ENCODE measurements at regions not wholly inside any gene's neighbourhood (a gene's known extent, or its start where the extent isn't known, plus 50 kb on each side); places are given as distances from the start of the nearest gene placed in this dataset.
"Not testable (repeated sequence)": the region's sequence is repeated elsewhere in the genome, so short reads cannot be mapped to it uniquely, and the experiment has no call there.

DNA sequence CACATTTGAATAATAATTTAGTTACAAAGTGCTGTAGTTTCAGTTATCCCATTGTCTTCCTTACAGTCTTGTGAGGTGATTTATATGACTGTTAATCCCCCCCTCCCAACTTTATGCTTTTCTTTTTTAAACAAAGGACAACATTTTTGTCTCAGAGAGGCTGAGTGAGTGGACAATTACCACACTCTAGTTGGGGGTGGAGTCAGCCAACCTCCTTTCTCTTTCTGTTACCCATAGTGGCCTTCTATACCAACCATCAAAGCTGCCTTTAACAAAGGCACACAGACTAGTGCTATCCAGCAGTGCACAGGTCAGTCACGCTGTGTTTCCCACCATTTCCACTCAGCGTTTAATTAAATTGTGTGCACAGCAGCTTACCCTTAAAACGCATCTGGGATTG is 114.3 kb upstream of the SPATA31A3 start:
- TF ChIP-seq EZH2 (IDR thresholded peaks at IDR 0.05; ENCODE audit: borderline replicate concordance, low read depth, low read length, poor library complexity, severe bottlenecking), result not testable (repeated sequence)
- TF ChIP-seq, protein P1, sequence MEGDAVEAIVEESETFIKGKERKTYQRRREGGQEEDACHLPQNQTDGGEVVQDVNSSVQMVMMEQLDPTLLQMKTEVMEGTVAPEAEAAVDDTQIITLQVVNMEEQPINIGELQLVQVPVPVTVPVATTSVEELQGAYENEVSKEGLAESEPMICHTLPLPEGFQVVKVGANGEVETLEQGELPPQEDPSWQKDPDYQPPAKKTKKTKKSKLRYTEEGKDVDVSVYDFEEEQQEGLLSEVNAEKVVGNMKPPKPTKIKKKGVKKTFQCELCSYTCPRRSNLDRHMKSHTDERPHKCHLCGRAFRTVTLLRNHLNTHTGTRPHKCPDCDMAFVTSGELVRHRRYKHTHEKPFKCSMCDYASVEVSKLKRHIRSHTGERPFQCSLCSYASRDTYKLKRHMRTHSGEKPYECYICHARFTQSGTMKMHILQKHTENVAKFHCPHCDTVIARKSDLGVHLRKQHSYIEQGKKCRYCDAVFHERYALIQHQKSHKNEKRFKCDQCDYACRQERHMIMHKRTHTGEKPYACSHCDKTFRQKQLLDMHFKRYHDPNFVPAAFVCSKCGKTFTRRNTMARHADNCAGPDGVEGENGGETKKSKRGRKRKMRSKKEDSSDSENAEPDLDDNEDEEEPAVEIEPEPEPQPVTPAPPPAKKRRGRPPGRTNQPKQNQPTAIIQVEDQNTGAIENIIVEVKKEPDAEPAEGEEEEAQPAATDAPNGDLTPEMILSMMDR (conservative IDR thresholded peaks at IDR 0.05; ENCODE audit: low read depth, low read length), result not testable (repeated sequence)

Measured in A673 (cell line).